GM19240 (cell line): ENCODE measurements at regions not wholly inside any gene's neighbourhood (a gene's known extent, or its start where the extent isn't known, plus 50 kb on each side); places are given as distances from the start of the nearest gene placed in this dataset.
"Not testable (repeated sequence)": the region's sequence is repeated elsewhere in the genome, so short reads cannot be mapped to it uniquely, and the experiment has no call there.

Experiments used
- DNase-seq: peaks from one replicate; pipeline ENCODE4 v3.0.0; 2011; ENCODE audit warnings: low spot score; ENCODE audit not compliant: insufficient read length

DNA sequence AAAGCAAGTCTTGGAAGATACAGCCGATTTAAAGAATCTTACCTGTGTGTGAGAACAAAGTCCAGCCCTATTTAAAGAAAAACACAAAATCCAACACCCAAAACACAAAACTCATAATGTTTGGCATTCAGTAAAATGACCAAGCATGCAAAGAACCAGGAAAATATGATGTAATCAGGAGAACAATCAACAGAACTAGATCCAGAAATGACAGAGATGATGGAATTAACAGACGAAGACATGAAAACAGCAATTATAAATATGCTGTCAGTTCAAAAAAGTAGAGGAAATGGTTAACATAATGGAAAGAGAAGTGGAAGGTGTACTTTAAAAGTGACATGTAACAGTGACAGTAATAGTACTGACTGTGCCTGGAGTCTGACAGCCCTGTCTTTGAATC is 56.1 kb upstream of the ERV3-1 start:
- DNase-seq = not testable (repeated sequence)

DNA sequence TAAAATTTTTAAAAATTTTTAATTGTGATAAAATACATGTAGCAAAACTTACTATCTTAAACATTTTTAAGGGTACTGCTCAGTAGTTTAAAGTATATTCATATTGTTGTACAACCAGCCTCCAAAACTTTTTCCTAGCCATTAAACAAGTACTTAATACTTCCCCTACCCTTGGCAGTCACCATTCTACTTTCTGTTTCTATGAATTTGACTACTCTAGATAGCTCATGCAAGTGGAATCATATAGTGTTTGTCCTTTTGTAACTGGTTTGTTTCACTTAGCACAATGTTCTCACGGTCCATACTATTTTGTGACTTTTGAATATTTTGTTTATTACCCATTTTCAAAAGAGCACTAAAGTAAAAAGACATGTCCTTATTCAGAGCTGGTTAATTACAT is 52.8 kb upstream of the ERV3-1 start:
- DNase-seq = not testable (repeated sequence)
